GM18867 (cell line): ENCODE measurements at regions not wholly inside any gene's neighbourhood (a gene's known extent, or its start where the extent isn't known, plus 50 kb on each side); places are given as distances from the start of the nearest gene placed in this dataset.
"Not testable (repeated sequence)": the region's sequence is repeated elsewhere in the genome, so short reads cannot be mapped to it uniquely, and the experiment has no call there.

ENCODE experiments used
- ATAC-seq: cut with Tn5 transposase; IDR thresholded peaks from one replicate; pipeline ENCODE4 v1.9.1; 2021; ENCODE audit warnings: mild to moderate bottlenecking, moderate library complexity; ENCODE audit not compliant: unreplicated experiment

DNA sequence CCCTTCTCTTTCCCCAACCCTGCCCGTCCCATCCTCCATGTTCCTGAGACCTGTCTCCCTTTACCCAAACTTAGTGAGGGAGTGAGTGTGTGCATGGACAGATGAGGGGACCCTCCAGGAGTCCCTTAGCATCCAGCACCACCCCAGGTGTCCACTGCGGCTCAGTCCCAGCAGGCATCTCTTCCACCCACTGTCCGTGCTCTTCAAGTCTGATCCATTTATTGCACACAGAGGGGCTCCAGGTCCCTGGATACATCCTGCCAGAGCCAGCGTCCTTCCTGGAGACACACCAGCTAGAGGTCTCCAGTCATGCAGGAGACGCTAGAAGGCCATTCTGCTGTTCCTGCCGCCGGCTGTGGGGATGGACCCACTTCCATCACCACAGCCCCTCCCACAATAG is 239.2 kb downstream of the ADGRD1 start:
- ATAC-seq: no peak

DNA sequence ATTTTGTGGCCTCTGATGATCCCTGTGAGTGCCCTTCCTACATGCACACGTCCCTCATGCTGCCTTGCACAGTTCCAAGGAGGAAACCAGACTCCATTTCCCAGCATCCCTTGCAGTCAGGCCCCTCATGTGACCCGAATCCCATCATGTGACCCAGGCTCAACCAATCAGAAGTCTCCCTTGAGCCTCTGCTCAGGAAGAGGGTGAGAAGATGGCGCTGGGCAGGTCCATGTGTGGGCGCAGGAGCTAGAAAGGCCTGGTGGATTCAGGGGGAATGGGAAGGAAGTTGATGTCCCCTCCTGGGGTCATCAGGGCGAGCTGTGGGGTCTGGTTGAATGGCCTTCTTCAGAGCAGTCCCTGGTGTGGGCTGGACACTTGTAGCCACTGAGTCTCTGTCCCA is 240.5 kb downstream of the ADGRD1 start:
- ATAC-seq: no peak

DNA sequence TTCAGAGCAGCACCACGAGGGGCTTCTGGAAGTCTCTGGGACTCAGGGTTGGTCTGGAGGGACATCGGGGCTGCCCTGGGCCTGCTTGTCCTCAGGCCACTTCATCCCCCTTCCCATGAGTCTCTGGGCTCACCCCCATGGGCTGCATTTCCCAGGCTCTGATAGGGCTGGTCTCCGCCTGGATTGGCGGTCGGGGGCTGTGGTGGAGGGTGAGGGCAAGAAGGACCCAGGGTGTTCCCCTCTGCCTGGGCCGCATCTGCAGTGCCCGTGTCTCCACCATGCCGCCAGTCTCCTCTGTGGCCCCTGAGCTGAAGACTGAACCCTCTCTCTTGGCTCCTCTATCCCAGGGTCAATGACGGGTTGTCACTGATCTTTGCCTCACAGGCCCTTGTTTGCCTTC is 242.1 kb downstream of the ADGRD1 start:
- ATAC-seq: no peak

DNA sequence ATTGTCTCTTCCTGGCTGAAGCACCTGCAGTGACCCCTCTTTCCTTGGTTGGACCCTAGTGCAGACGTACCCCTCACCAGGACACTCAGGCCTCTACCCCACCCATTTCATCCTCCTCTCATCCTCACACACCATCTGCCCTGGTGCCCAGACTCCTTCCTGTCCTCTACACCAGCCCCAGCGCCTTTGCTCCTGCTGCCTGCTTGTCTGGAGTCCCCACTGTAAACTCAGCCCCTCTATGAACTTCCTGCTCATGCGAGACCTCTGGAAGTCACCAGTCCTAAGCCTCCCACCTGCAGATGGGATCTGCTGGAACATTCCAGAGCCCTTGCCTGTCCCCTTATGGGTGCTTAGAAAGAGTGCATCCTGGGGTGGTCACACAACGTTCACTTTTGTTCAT is 242.5 kb downstream of the ADGRD1 start:
- no peak for ATAC-seq

DNA sequence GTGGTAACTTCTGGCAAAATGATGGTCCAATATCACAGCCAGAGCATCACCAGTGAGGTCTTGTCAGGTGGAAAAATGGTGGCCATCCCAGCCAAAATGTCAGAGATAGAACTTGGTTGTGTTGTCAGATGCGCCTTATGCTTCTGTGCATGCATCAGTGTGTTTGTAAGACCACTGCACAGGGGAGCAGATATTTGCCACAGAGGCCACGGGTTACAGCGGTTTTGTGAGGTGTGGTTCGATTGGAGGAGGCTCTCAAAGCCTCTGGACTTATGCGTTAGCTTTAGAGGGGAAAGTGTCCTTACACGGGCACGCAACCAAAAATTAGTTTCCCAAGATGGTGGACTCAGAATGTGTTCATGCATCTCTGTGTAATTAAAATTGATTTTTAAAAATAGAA is 243.8 kb downstream of the ADGRD1 start:
- no peak for ATAC-seq

DNA sequence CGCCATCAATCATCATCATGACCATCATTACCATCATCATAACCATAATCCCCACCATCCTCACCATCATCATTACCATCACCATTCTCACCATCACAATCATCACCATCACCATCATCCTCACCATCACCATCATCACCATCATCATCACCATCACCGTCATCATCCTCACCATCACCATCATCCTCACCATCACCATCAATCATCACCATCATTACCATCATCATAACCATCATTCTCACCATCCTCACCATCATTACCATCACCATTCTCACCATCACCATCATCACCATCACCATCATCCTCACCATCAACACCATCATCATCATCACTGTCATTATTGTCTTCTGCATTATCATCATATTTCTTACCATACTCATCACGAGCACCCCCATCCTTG is 245.5 kb downstream of the ADGRD1 start:
- no peak for ATAC-seq

DNA sequence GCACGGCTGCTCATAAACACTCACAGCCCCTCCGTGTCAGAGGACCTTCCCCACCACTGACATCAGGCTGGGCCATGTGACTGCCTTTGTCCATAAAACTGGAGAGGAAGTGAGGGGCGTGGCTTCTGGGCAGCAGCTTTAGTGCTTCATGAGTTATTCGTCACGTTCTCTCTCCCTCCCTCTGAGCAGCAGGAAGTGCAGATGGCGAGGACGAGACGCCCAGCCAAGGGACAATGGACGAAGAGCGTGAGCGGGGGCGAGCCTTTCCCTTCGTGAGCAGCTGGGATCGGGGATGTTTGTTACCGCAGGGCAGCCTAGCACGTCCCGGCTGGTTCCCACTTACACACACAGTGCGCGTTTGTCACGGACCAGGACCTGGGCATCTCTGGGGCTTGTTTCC is 248.2 kb downstream of the ADGRD1 start:
- not testable (repeated sequence) for ATAC-seq

DNA sequence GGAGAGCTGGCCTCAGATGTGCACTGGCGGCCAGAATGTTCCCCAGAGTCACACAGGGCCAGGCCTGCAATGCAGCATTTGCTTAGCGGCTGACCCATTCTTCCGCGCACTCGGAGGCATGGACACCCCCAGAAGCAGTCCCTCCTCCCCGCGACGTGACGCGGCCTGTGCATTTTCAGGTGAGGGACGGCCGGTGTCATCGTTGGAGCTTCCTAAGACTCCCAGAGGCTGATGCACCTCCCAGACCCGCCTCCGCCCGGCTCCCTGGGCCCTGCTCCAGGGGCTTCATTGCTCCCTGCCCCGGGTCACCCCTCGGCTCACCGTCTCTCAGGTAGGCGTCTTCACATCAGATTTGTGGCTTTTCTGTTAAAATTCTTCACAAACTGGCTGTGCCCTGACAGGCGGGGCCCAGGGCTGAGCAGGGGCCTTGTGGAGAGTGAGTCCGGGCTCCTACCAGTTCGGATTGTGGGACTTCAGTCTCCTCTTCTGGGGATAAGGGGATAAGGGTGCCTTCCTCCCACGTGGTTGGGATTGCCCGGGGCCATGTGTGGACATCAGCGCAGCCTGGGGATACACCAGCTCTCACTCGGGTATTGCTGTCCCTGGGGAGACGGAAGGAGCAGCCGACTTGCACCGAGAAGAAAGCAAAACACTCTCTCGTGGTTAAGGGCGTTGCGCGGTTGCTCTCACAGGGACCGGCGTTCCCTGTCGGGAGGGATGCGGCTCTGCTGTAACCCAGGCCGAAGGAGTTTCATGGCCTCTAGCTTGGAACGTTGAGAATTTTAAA is 249.1 kb downstream of the ADGRD1 start:
- no peak for ATAC-seq

DNA sequence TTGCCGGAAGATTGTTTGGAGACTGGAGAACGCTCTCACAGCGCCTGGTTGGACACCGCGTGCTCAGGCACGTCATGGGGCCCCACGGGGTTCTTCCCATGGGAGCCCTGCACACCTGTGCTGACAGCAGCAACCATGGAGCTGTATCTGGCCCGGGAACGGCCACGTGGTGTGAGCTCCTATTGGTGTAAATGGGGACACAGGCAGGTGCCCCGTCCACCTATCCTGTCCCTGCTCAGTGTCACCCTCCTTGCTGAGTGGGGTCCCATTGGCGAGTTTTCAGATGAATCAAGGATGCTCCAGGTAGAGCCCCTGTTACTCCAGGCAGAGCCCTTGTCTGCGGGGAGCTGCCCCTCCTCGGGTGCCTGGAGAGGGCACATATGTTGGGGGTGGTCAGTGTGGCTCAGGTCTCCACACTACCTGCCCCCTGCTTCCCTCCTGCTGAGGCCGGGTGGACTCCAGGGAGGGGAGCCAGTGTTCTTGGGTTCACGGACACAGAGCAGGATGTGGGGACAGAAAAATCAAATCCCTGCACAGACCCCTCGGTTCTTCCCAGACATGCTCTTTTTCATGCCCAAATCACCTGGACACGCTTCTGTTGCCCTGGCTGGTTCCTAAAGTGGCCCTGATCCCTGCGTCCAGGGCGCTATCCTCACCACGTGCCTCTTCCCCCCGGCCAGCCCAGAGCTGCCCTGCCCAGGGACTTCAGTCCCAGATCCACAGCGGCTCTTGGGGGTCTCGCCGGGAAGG is 250.1 kb downstream of the ADGRD1 start:
- ATAC-seq: no peak

DNA sequence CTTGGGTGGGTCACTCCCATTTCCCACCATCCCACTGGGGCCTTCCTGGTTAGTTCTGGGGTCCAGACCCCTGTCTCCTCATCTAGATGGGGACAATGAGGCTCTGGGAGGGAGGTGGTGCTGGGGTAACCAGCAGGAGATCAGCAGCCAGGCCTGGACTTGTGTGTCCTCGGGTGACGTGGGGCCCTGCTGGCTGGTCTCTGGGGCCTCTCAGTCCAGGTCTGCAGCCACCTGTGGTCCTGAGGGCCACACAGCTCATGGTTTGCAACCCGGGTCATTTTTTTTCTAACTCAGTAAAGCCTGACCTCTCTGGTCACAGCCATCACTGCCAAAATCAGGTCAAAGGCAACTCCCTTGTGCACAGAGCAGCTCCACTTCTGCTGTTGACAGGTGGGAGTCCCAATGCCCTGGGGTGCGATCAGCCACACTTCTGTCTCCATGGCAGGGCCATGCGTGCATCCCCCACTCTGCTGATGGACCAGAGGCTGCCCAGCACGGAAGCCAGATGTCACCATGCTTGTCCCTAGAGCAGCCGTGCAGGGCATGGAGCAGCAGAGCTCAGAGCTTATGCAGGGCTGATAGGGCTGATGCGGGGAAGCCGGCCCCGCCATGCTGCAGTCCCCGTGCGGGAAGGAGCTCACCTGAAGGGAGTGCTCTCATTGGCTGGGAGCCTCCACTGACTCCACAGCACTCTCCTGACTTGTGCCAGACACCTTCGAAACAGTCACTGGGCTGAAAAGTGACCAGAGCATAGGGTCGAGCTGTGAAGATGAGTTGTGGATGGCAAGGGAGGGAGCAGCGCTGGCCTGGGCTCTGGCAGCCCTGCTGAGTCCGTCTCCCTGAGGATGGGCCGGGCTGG is 250.9 kb downstream of the ADGRD1 start:
- no peak for ATAC-seq

DNA sequence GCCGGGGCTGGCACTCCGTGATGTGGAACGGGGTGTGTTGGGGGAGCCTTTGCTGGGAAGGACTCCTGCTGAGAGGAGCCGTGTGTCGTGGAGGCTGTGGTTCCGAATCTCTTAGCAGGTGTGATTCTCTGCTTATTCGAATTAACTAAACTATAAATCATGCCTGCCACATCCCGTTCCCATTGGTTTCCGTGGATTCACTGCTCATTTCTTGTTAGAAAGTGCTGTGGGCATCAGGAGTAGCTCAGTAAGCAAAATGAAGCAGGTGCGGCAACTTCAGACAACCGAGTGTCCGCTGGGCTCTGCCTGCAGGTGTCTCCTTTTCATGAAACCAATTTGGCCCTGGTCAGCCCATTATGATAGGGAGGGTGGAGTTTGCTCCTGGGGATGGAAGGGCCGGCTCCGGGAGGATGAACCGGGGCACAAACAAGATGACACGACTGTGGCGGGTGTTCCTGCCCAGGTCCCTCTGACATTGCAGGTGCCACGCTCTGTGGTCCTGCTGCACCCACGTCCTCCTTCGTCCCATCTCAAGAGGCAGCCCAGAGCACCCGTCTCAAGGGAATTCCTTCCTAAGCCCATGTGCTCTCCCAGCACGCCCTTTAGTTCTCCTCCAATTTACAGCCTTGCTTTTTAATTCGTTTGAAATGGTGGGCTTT is 251.7 kb downstream of the ADGRD1 start:
- not testable (repeated sequence) for ATAC-seq

DNA sequence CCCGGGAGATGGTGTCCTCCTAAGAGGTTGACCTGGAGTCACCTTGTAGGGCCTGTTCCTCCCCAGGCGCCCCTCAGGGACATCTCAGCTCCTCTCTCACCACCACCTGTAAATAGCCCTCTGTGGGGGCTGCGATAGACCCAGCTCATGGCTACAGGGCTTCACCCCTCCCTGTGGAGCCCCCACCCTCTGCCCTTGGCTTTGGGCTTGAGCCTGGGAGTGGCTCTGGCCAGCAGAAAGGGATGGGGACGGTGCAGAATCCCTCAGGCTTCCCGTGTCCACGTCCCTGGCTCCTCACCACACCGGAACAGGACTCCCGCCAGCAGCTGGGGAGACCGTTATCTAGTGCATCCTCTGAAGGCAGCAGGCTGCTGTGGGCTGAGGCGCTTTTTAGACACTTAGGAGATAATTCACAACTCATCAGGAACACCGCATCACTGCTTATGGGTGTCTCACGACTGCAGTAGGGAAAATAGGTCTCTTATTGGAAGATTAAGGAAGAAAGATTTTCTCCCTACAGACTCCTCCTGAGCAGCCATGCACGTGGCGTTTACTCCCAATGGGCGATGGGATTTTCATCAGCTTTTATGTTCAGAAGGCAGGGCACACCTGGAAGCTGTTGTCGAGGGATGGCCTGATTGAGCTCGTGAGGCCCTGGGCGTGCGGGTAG is 253.1 kb downstream of the ADGRD1 start:
- not testable (repeated sequence) for ATAC-seq

DNA sequence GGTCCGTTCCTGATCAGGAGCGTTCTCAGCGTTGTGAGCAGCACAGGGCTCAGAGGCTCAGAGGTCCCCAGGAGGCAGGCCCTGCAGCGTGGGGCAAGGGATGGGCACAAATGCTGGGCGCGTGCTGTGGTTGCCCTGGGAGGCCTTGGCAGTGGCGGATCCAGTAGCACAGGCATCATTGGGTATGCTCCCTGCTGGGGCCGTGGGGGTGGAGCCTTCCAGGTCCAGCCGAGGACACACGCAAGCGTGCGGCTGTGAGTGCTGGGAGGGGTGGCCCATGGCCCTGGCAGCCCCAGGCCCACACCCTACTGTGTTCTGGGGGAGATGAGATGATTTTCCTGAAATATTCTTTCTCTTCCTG is 253.6 kb downstream of the ADGRD1 start:
- not testable (repeated sequence) for ATAC-seq

DNA sequence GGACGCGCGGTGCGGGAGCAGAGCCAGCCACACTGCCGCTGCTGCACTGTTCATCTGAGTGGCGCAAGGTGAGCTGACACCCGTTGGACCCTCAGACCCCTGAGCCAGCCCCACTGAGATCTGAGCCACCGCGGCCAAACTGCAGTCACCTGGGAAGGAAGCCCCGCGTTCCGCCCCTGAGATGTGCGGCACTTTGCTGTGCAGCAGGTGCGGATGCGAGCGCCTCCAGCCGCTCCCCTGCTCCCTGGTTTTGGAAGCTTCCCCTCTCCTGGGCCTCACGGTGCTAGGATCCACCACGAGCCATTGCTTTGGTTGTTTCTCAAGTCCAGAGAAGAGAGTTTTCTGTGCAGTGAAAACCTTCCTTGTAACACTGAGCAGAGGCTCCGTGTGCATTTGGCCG is 254.1 kb downstream of the ADGRD1 start:
- ATAC-seq: not testable (repeated sequence)

DNA sequence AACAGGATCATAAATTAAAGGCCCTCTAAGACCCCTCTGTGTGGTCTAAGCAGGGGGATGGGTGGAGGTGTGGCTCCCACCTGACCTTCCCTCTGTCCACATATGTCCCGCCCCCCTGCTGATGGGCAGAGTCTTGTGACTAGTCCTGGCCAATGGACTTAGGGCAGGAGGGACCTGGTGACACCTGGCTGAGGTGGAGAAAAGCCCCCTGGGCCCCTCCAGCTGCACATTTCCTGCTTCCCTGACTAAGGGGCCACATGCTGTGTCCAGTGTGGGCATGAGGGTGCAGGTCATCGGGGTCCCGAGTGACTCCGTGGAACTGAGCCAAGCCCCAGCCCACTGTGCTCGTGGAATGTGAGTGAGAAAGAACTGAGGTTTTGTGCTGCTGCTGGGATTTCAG is 254.7 kb downstream of the ADGRD1 start:
- ATAC-seq: no peak

DNA sequence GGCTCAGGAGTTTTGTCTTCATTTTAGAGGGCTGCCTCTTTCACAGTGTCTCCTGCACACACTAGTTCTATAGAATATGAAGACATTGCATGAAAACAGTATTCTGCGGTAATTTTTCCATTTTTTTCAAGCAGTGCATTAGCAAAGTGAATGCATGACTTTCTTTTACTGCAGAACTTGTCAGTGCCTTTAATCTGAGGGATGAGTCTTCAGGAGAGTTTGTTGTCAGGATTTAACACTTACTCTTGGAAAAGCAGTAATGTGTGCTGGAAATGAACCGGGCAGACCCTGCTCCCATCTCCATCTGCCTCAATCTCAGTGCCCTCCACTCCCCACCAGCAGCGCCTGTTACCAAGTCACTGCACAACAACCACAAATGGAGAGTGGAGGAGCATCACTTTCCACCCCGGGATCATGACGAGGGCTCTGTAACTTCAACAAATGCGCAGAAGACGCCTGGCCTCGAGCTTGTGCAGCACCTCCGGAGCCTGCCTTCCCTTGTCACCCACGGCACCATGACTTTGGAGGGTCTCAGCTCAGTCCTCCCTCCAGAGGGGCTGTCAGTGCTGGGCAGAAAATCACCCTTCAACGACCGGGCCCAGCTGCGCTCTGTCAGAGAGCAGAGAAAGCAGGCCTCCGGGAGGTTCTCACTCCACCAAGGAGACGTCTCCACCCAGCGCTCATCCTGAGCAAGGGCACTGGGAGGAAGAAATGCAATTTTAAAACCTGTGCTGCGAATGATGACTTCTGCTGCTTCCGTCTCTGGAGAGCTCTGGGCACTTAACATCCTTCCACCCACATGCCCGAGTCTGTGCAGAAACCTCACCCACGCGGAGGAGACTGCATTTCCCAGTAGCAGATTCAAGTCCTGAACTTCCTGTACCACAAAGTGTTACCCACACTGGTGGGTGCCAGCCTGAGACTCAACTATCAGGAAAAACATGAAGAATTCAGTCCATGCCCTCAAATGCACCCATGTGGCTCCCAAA is 255.7 kb downstream of the ADGRD1 start:
- ATAC-seq: no peak

DNA sequence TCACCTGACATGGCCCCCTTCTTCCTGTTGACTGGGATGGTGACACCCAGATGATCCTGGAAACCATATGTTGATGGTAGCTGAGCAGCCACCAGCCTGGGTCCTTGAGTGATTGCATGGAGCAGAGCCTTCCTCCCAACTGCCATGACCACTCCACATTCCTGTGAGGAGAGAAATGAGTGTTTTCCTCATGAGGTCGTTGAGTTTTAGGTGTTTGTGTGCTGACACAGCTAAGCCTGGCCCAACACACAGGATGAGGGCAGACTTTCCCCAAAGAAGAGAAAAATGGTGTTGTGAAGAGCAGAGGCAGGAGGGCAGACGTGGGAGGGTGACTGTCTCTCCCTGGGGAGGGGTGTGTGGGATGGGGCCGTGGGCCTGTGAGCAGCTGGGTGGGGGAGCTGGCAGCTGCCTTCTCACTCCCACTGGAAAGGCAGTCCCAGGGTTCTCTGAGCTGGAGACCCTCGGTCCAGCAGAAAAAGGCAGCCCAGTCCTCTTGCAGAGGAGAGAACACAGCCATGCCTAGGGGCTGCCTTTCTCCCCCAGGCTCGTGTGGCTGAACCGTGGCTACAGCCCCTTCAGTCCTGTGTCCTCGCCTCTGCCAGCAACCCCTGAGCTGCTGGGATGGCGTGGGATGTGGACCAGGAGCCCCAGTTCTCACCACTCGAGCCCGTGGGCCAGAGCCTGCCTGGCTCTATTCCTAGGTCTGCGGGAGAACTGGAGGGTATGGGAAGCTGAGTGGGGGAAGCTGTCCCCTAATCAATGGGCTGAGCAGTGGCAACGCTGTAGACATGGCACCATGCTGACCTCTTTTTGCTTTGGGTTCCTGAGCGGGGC is 257.0 kb downstream of the ADGRD1 start:
- no peak for ATAC-seq

DNA sequence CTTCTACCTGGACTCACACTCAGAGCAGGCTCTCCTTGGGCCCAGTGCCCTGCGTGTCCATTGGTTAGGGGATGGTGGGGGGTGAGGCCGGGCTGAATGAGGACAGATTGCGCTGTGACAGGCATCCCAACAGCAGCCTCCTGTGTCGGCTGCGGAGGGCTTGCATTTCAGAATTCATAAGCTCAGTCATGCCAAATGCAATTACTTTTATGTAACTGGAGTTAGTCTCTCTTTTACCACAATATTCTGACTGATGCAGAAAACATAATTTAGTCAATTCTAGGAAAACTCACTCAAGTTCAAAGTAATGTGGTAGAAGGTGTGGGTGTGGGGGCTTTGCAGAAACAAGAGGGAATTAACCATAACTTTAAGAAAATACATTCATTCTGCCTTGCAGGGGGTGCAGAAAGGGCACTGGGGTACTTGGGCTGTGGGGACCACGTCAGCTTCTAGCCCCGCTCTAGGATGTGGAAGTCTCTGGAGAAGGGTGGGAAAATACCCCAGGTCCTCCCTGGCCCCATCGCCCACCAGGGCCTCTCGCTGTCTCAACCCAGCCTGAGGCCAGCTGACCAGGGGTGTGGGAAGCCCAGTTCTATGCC is 257.7 kb downstream of the ADGRD1 start:
- no peak for ATAC-seq
